WTC11 (cell line): ENCODE measurements at regions not wholly inside any gene's neighbourhood (a gene's known extent, or its start where the extent isn't known, plus 50 kb on each side); places are given as distances from the start of the nearest gene placed in this dataset.

Source experiments
- ELF4 ChIP-seq: sonication (generic); formaldehyde crosslinking; IDR thresholded peaks from 2 replicates; pipeline ENCODE4 v1.8.1; 2022; ENCODE audit warnings: low read depth, mild to moderate bottlenecking, moderate library complexity, missing genetic modification reagents
- NFYB ChIP-seq: sonication (generic); formaldehyde crosslinking; conservative IDR thresholded peaks from 2 replicates; pipeline ENCODE4 v1.8.0; 2022; ENCODE audit warnings: low read depth, missing genetic modification reagents
- USF1 ChIP-seq: sonication (generic); formaldehyde crosslinking; IDR thresholded peaks from 2 replicates; pipeline ENCODE4 v1.8.0; 2022; ENCODE audit warnings: mild to moderate bottlenecking, missing genetic modification reagents

GRCh38 chr20:57851025-57851682 is 141.3 kb upstream of the PMEPA1 start:
- TF ChIP-seq ELF4 (CRISPR knock-in tag) (no peak), USF1 (CRISPR knock-in tag) (no peak), NFYB (CRISPR knock-in tag) (no peak)
